ENCODE measurements at regions not wholly inside any gene's neighbourhood (a gene's known extent, or its start where the extent isn't known, plus 50 kb on each side); places are given as distances from the start of the nearest gene placed in this dataset.

GRCh38 chr2:84201158-84201557, 257.9 kb downstream of the SUCLG1 start:
- no peaks in the 10 kb centered on the region for H3K27me3 ChIP-seq (ENCODE audit: control insufficient read depth in 1 of 2, insufficient read depth in 2 of 2, low read length in 2 of 2)
- no peak overlapping the region for H3K27ac ChIP-seq (ENCODE audit: low read depth in 1 of 2, low read length in 2 of 2)
- Mint-ChIP-seq H3K27ac (no peak overlapping the region), H3K9me3 (peaks cover 2% of the 10 kb centered on the region), H3K27me3 (peaks cover 22% of the 10 kb centered on the region), H3K4me1 (ENCODE audit: low read depth) (no peaks in the 10 kb centered on the region), H3K4me3 (no peak overlapping the region), H3K36me3 (ENCODE audit: low read depth) (no peaks in the 10 kb centered on the region)
- no peak for TF ChIP-seq CTCF (IDR thresholded peaks at IDR 0.05)
- no peak overlapping the region for H3K4me3 ChIP-seq (ENCODE audit: low read length)
- no peaks in the 10 kb centered on the region for H3K4me1 ChIP-seq (ENCODE audit: insufficient read depth, low read length)
- intact Hi-C loops (cut with DNase I, micrococcal nuclease), result no loop called here
- ATAC-seq (ENCODE audit: poor library complexity) (no peak), DNase-seq (no peak)
- CTCF ChIA-PET, result no interaction called here
- POLR2A ChIA-PET, result no interaction called here
- no peaks in the 10 kb centered on the region for H3K9me3 ChIP-seq (ENCODE audit: control insufficient read depth in 1 of 2, insufficient read depth in 1 of 2, low read length in 2 of 2)
- no peaks in the 10 kb centered on the region for H3K36me3 ChIP-seq (ENCODE audit: insufficient read depth, low read length)

- Histone ChIP-seq H3K27me3 (ENCODE audit: control insufficient read depth in 1 of 2, insufficient read depth in 2 of 2, low read length in 2 of 2) (no peaks in the 10 kb centered on the region), H3K9me3 (ENCODE audit: control insufficient read depth in 1 of 2, insufficient read depth in 1 of 2, low read length in 2 of 2) (no peaks in the 10 kb centered on the region), H3K4me1 (ENCODE audit: insufficient read depth, low read length) (no peaks in the 10 kb centered on the region), H3K36me3 (ENCODE audit: insufficient read depth, low read length) (no peaks in the 10 kb centered on the region), H3K4me3 (ENCODE audit: low read length) (no peak overlapping the region), H3K27ac (ENCODE audit: low read depth in 1 of 2, low read length in 2 of 2) (no peak overlapping the region)
- no peak overlapping the region for H3K4me3 Mint-ChIP-seq
- no peaks in the 10 kb centered on the region for H3K4me1 Mint-ChIP-seq (ENCODE audit: low read depth)
- peaks cover 15% of the 10 kb centered on the region for H3K27me3 Mint-ChIP-seq
- DNase-seq, result no peak
- TF ChIP-seq CTCF (IDR thresholded peaks at IDR 0.05), result no peak
- intact Hi-C loops (cut with DNase I, micrococcal nuclease), result no loop called here
- peaks cover 2% of the 10 kb centered on the region for H3K9me3 Mint-ChIP-seq
- no peak overlapping the region for H3K27ac Mint-ChIP-seq
- ChIA-PET CTCF (no interaction called here), POLR2A (no interaction called here)
- H3K36me3 Mint-ChIP-seq (ENCODE audit: low read depth), result no peaks in the 10 kb centered on the region
- ATAC-seq (ENCODE audit: poor library complexity), result no peak
These were observed 261.2 kb downstream of the SUCLG1 start for GRCh38 chr2:84197901-84198300.

- POLR2A ChIA-PET, result no interaction called here
- no peak for ATAC-seq (ENCODE audit: poor library complexity)
- no peaks in the 10 kb centered on the region for H3K9me3 ChIP-seq (ENCODE audit: control insufficient read depth in 1 of 2, insufficient read depth in 1 of 2, low read length in 2 of 2)
- H3K27ac ChIP-seq (ENCODE audit: low read depth in 1 of 2, low read length in 2 of 2), result no peak overlapping the region
- H3K36me3 ChIP-seq (ENCODE audit: insufficient read depth, low read length), result no peaks in the 10 kb centered on the region
- DNase-seq, result no peak
- TF ChIP-seq CTCF (IDR thresholded peaks at IDR 0.05), result no peak
- no peaks in the 10 kb centered on the region for H3K4me1 Mint-ChIP-seq (ENCODE audit: low read depth)
- peaks cover 19% of the 10 kb centered on the region for H3K27me3 Mint-ChIP-seq
- intact Hi-C loops (cut with DNase I, micrococcal nuclease), result no loop called here
- H3K4me3 Mint-ChIP-seq, result no peak overlapping the region
- CTCF ChIA-PET, result no interaction called here
- H3K36me3 Mint-ChIP-seq (ENCODE audit: low read depth), result no peaks in the 10 kb centered on the region
- H3K4me1 ChIP-seq (ENCODE audit: insufficient read depth, low read length), result no peaks in the 10 kb centered on the region
- peaks cover 2% of the 10 kb centered on the region for H3K9me3 Mint-ChIP-seq
- no peaks in the 10 kb centered on the region for H3K27me3 ChIP-seq (ENCODE audit: control insufficient read depth in 1 of 2, insufficient read depth in 2 of 2, low read length in 2 of 2)
- no peak overlapping the region for H3K4me3 ChIP-seq (ENCODE audit: low read length)
- H3K27ac Mint-ChIP-seq, result no peak overlapping the region
These were observed 264.0 kb downstream of the SUCLG1 start for GRCh38 chr2:84194949-84195644.
